22Rv1 (cell line): ENCODE measurements at regions not wholly inside any gene's neighbourhood (a gene's known extent, or its start where the extent isn't known, plus 50 kb on each side); places are given as distances from the start of the nearest gene placed in this dataset.

Experiments used
- H3K27ac ChIP-seq: fragments of 450-650 bp; 2 replicates; pipeline ENCODE4 v1.5.1; 2017
- CTCF ChIP-seq: fragments of 450-650 bp; IDR thresholded peaks from 2 replicates; pipeline ENCODE4 v1.5.1; 2017; ENCODE audit warnings: mild to moderate bottlenecking
- ZFX ChIP-seq: fragments of 450-650 bp; IDR thresholded peaks from 2 replicates; pipeline ENCODE4 v1.6.1; 2017; ENCODE audit warnings: antibody characterized with exemption, borderline replicate concordance

GRCh38 chr14:31965735-31966598, 111.1 kb upstream of the ARHGAP5 start:
- TF ChIP-seq CTCF (no peak), ZFX (no peak)
- H3K27ac ChIP-seq: no peak overlapping the region

GRCh38 chr14:31966896-31967668, 110.0 kb upstream of the ARHGAP5 start:
- no peak overlapping the region for H3K27ac ChIP-seq
- TF ChIP-seq CTCF (no peak), ZFX (no peak)

GRCh38 chr14:31967669-31967975, 109.5 kb upstream of the ARHGAP5 start:
- TF ChIP-seq ZFX (no peak), CTCF (no peak)
- H3K27ac ChIP-seq: no peak overlapping the region

- TF ChIP-seq CTCF (no peak), ZFX (no peak)
- no peak overlapping the region for H3K27ac ChIP-seq
Observed at GRCh38 chr14:31968107-31968810, 108.8 kb upstream of the ARHGAP5 start.

- no peak overlapping the region for H3K27ac ChIP-seq
- TF ChIP-seq CTCF: no peak
- TF ChIP-seq ZFX: no peak
Observed at GRCh38 chr14:31968956-31969698, 108.0 kb upstream of the ARHGAP5 start.

- TF ChIP-seq CTCF: no peak
- no peak for TF ChIP-seq ZFX
- H3K27ac ChIP-seq: no peak overlapping the region
Observed at GRCh38 chr14:31969699-31970240, 107.3 kb upstream of the ARHGAP5 start.
